PC-9 (cell line): ENCODE measurements at regions not wholly inside any gene's neighbourhood (a gene's known extent, or its start where the extent isn't known, plus 50 kb on each side); places are given as distances from the start of the nearest gene placed in this dataset.

Experiments
- BruUV-seq: library from RNA; stranded (reverse); fragments of 400-500 nt; replicated peaks from 2 replicates; lab custom pipeline; 2021; lab: Mats Ljungman, UMichigan
- CTCF ChIA-PET: fragments of 300-600 bp; sonication (Branson Sonifier 250); formaldehyde crosslinking; loops from one replicate; lab custom pipeline; 2022; ENCODE audit warnings: antibody characterized with exemption; lab: Charles Lee
- POLR2A ChIA-PET: fragments of 300-600 bp; sonication (Branson Sonifier 250); formaldehyde crosslinking; loops from one replicate; lab custom pipeline; 2022; ENCODE audit warnings: antibody characterized with exemption; ENCODE audit not compliant: unreplicated experiment; lab: Charles Lee
- DNase-seq, 2 experiments: peaks; one replicate each; pipeline versions ENCODE4 v3.0.0 to v3.0.0-alpha.2; 2015 to 2022; ENCODE audit warnings: mixed read lengths in 1 of 2
- H2AFZ ChIP-seq: fragments of 200-600 bp; sonication (generic); 2 replicates; pipeline ENCODE4 v1.8.1; 2017; ENCODE audit warnings: antibody characterized with exemption
- H3F3A ChIP-seq: fragments of 200-600 bp; sonication (generic); 2 replicates; pipeline ENCODE4 v1.8.1; 2017; ENCODE audit warnings: antibody characterized with exemption, mild to moderate bottlenecking, low read depth; ENCODE audit not compliant: insufficient read depth
- H3K27ac ChIP-seq: fragments of 200-600 bp; sonication (generic); 2 replicates; pipeline ENCODE4 v1.6.1; 2016; ENCODE audit warnings: mixed run types
- H3K27me3 ChIP-seq: fragments of 200-600 bp; sonication (generic); 2 replicates; pipeline ENCODE4 v1.6.1; 2016; ENCODE audit warnings: low read depth, mixed run types; ENCODE audit not compliant: insufficient read depth
- H3K36me3 ChIP-seq: fragments of 200-600 bp; sonication (generic); 2 replicates; pipeline ENCODE4 v1.6.1; 2016; ENCODE audit warnings: low read depth, mixed run types
- H3K4me1 ChIP-seq: fragments of 200-600 bp; sonication (generic); replicated peaks from 2 replicates; pipeline ENCODE4 v1.6.1; 2016; ENCODE audit warnings: mixed run types; ENCODE audit not compliant: insufficient read depth
- H3K4me2 ChIP-seq: fragments of 200-600 bp; sonication (generic); 2 replicates; pipeline ENCODE4 v1.6.1; 2017; ENCODE audit warnings: mixed run types
- H3K4me3 ChIP-seq: fragments of 200-600 bp; sonication (generic); 2 replicates; pipeline ENCODE4 v1.6.1; 2016; ENCODE audit warnings: mixed run types
- H3K79me2 ChIP-seq: fragments of 200-600 bp; sonication (generic); 2 replicates; pipeline ENCODE4 v1.6.1; 2017; ENCODE audit warnings: low read depth, mixed run types
- H3K9me2 ChIP-seq: fragments of 200-600 bp; sonication (generic); 2 replicates; pipeline ENCODE4 v1.8.1; 2017; ENCODE audit warnings: mild to moderate bottlenecking; ENCODE audit not compliant: insufficient read depth
- H3K9me3 ChIP-seq: fragments of 200-600 bp; sonication (generic); 2 replicates; pipeline ENCODE4 v1.8.1; 2016; ENCODE audit warnings: low read depth; ENCODE audit not compliant: insufficient read depth
- H4K20me1 ChIP-seq: fragments of 200-600 bp; sonication (generic); 2 replicates; pipeline ENCODE4 v1.8.1; 2017; ENCODE audit not compliant: insufficient read depth
- EZH2 ChIP-seq: fragments of 200-600 bp; sonication (generic); IDR thresholded peaks from 2 replicates; pipeline ENCODE4 v1.8.0; 2017; ENCODE audit warnings: antibody characterized with exemption, low read depth
- intact Hi-C: fragments of 100-400 bp; cut with micrococcal nuclease; formaldehyde crosslinking; loops from one replicate; pipeline ENCODE4 v1.10.0; 2022; ENCODE audit not compliant: unreplicated experiment
- TF ChIP-seq, protein P1 (sequence below): fragments of 200-600 bp; sonication (generic); conservative IDR thresholded peaks from 2 replicates; pipeline ENCODE4 v1.6.1; 2017; ENCODE audit warnings: mixed run types, antibody characterized with exemption, mild to moderate bottlenecking, moderate library complexity

DNA sequence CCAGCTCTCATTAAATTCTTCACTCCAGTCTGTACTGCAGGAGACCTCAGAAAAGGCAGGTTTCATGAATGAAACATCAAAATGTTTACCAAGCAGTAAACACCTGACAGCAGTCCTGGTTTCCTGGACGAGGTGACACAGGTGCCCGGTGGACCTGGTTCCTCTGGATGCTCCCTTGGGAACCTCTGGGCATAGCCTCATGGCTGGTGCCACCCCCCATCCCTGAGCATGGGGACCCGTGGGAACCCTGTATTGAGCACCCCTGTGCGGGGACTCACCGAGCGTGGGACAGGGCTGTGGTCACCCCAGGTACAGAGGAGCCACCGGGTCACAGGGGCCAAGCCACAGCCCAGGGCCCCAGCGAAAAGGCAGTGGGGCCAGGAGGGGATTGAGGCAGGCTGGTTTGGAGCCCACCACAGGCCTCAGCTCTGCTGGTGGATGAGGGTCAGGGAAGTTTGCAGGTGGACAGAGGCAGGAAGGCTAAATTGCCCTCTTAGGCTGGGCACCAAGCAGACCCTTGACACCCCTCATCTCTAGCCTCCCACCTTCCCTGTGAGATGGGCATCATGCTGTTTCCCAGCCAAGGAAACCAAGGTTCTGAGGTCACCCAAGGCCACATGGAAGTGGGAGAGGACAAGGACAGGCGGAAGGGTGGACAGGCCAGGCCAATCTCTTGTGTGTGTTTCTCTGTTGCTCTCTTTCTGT, 158.4 kb downstream of the PTPRU start:
- H2AFZ ChIP-seq, result no peak overlapping the region
- intact Hi-C loops, result no loop called here
- H3K9me2 ChIP-seq, result no peaks in the 10 kb centered on the region
- H3K4me1 ChIP-seq, result no peaks in the 10 kb centered on the region
- no TSS peak for BruUV-seq
- no peaks in the 10 kb centered on the region for H3F3A ChIP-seq
- no peak overlapping the region for H3K27ac ChIP-seq
- H3K27me3 ChIP-seq, result no peaks in the 10 kb centered on the region
- no peaks in the 10 kb centered on the region for H3K9me3 ChIP-seq
- no peak overlapping the region for H3K4me3 ChIP-seq
- H3K79me2 ChIP-seq, result no peaks in the 10 kb centered on the region
- H3K4me2 ChIP-seq, result no peak overlapping the region
- ChIA-PET CTCF (no interaction called here), POLR2A (no interaction called here)
- no peak for TF ChIP-seq EZH2
- TF ChIP-seq, protein P1, sequence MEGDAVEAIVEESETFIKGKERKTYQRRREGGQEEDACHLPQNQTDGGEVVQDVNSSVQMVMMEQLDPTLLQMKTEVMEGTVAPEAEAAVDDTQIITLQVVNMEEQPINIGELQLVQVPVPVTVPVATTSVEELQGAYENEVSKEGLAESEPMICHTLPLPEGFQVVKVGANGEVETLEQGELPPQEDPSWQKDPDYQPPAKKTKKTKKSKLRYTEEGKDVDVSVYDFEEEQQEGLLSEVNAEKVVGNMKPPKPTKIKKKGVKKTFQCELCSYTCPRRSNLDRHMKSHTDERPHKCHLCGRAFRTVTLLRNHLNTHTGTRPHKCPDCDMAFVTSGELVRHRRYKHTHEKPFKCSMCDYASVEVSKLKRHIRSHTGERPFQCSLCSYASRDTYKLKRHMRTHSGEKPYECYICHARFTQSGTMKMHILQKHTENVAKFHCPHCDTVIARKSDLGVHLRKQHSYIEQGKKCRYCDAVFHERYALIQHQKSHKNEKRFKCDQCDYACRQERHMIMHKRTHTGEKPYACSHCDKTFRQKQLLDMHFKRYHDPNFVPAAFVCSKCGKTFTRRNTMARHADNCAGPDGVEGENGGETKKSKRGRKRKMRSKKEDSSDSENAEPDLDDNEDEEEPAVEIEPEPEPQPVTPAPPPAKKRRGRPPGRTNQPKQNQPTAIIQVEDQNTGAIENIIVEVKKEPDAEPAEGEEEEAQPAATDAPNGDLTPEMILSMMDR, result no peak
- no peaks in the 10 kb centered on the region for H4K20me1 ChIP-seq
- H3K36me3 ChIP-seq, result no peaks in the 10 kb centered on the region
- no peak for DNase-seq

DNA sequence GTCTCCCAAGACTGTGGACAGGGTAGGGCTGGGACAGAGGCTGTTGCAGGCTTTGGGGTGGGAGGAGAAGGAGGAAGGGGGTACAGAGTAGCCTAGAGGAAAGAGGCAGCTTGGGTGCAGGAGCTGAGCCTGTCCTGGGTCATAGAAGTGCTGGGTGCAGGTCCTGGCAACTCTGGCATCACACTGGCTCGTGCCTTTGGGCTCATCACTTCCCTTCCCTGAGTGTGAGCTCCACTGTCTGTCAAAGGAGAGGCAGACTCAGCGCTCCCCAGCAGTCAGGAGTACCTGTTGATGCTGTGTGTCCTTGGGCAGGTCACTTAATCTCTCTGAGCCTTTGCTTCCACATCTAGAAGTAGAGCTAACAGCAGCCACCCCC, 157.1 kb downstream of the PTPRU start:
- Histone ChIP-seq H3K4me2 (no peak overlapping the region), H4K20me1 (no peaks in the 10 kb centered on the region), H3K27ac (no peak overlapping the region), H3K79me2 (no peaks in the 10 kb centered on the region), H3K4me1 (no peaks in the 10 kb centered on the region), H3K27me3 (no peaks in the 10 kb centered on the region), H3K9me2 (no peaks in the 10 kb centered on the region), H3K4me3 (no peak overlapping the region), H2AFZ (no peak overlapping the region), H3K36me3 (no peaks in the 10 kb centered on the region), H3K9me3 (no peaks in the 10 kb centered on the region), H3F3A (no peaks in the 10 kb centered on the region)
- no TSS peak for BruUV-seq
- TF ChIP-seq EZH2, result no peak
- intact Hi-C loops, result no loop called here
- POLR2A ChIA-PET, result interaction anchor here (0.6 kb wide), 1 partner anchor 487 kb away, joined by 3 read pairs; no protein-coding TSS in a partner anchor
- DNase-seq, result no peak
- CTCF ChIA-PET, result no interaction called here

DNA sequence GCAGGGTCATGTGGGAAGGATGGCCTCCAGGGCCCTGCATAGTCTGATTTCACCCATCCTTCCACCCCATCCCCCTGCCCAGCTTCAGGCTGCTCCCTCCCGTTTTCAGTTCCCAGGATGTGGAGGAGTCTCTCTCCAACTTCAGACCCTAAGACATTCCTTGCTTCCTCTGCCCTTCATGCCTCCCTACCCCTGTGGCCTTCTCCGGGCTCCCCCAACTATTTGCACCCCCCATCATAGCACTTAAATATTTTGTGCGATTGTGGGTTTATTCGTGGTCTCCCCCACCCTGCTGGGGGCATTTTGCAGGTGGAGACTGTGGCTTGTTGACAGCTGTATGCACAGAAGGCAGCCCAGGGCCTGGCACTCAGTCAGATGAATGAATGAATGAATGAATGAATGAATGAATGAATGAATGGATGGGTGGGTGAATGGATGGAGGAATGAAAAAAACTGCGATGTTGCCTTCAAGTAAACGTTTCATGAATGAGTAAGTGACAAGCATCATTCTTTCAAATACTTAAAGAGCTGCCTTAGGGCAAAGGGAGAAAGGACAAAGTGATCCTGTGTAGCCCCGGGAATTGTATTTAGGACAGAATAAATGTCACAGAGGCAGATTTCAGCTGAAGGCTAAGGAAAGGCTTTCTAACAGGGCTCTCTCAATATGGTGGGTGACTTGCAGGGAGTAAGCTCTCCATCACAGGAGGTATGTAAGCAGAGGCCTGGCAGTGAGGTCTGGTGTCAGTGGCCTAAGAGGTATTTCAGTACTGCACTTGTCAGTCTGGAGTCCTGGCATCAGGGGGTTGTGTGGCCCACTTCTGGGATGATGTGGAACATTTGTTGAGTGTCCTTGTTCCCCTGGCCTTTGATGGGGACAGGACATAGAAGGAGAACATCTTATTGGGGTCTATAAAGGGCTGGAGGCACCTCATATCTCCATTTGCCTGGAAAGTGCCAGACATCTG, 156.4 kb downstream of the PTPRU start:
- H3K79me2 ChIP-seq, result no peaks in the 10 kb centered on the region
- no peak for DNase-seq
- no peak overlapping the region for H2AFZ ChIP-seq
- no peak overlapping the region for H3K4me2 ChIP-seq
- TF ChIP-seq, protein P1, result no peak
- no peak for TF ChIP-seq EZH2
- no peaks in the 10 kb centered on the region for H3K4me1 ChIP-seq
- H3F3A ChIP-seq, result no peaks in the 10 kb centered on the region
- no TSS peak for BruUV-seq
- H4K20me1 ChIP-seq, result no peaks in the 10 kb centered on the region
- no peaks in the 10 kb centered on the region for H3K27me3 ChIP-seq
- no peak overlapping the region for H3K27ac ChIP-seq
- H3K36me3 ChIP-seq, result no peaks in the 10 kb centered on the region
- no peak overlapping the region for H3K4me3 ChIP-seq
- POLR2A ChIA-PET, result no interaction called here
- intact Hi-C loops, result no loop called here
- CTCF ChIA-PET, result no interaction called here
- no peaks in the 10 kb centered on the region for H3K9me3 ChIP-seq
- H3K9me2 ChIP-seq, result no peaks in the 10 kb centered on the region
